OCI-LY7 (cell line): ENCODE measurements at regions not wholly inside any gene's neighbourhood (a gene's known extent, or its start where the extent isn't known, plus 50 kb on each side); places are given as distances from the start of the nearest gene placed in this dataset.

Source experiments
- EZH2phosphoT487 ChIP-seq: fragments of 200-600 bp; sonication (generic); IDR thresholded peaks from 2 replicates; pipeline ENCODE4 v1.6.1; 2018; ENCODE audit warnings: low read depth, borderline replicate concordance, mild to moderate bottlenecking, mixed run types, antibody characterized with exemption, low read length, moderate library complexity, mixed read lengths
- TF ChIP-seq, protein P1 (sequence below): fragments of 200-600 bp; sonication (generic); conservative IDR thresholded peaks from 2 replicates; pipeline ENCODE4 v1.5.1; 2014; ENCODE audit warnings: mild to moderate bottlenecking, antibody characterized with exemption, low read length, moderate library complexity, mixed read lengths

- TF ChIP-seq, protein P1, sequence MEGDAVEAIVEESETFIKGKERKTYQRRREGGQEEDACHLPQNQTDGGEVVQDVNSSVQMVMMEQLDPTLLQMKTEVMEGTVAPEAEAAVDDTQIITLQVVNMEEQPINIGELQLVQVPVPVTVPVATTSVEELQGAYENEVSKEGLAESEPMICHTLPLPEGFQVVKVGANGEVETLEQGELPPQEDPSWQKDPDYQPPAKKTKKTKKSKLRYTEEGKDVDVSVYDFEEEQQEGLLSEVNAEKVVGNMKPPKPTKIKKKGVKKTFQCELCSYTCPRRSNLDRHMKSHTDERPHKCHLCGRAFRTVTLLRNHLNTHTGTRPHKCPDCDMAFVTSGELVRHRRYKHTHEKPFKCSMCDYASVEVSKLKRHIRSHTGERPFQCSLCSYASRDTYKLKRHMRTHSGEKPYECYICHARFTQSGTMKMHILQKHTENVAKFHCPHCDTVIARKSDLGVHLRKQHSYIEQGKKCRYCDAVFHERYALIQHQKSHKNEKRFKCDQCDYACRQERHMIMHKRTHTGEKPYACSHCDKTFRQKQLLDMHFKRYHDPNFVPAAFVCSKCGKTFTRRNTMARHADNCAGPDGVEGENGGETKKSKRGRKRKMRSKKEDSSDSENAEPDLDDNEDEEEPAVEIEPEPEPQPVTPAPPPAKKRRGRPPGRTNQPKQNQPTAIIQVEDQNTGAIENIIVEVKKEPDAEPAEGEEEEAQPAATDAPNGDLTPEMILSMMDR: no peak
- TF ChIP-seq EZH2phosphoT487: no peak
These were observed 336.8 kb upstream of the MCTP2 start for GRCh38 chr15:93894438-93895036.
